ENCODE measurements at regions not wholly inside any gene's neighbourhood (a gene's known extent, or its start where the extent isn't known, plus 50 kb on each side); places are given as distances from the start of the nearest gene placed in this dataset.
"Not testable (repeated sequence)": the region's sequence is repeated elsewhere in the genome, so short reads cannot be mapped to it uniquely, and the experiment has no call there.

GRCh38 chr7:119596651-119597050, 676.3 kb upstream of the KCND2 start:
- DNase-seq (ENCODE audit: low spot score) = no peak

- no peak for DNase-seq (ENCODE audit: low spot score)
Observed at GRCh38 chr7:119606297-119606696, 666.7 kb upstream of the KCND2 start.

- DNase-seq (ENCODE audit: low spot score) = no peak
Observed at GRCh38 chr7:119620769-119621168, 652.2 kb upstream of the KCND2 start.

GRCh38 chr7:119623427-119623826, 649.5 kb upstream of the KCND2 start:
- no peak for DNase-seq (ENCODE audit: low spot score)

- no peak for DNase-seq (ENCODE audit: low spot score)
Observed at GRCh38 chr7:119630406-119630969, 642.5 kb upstream of the KCND2 start.

GRCh38 chr7:119633812-119634211, 639.2 kb upstream of the KCND2 start:
- not testable (repeated sequence) for DNase-seq (ENCODE audit: low spot score)

GRCh38 chr7:119640326-119640725, 632.6 kb upstream of the KCND2 start:
- DNase-seq (ENCODE audit: low spot score) = no peak

GRCh38 chr7:119640861-119641260, 632.1 kb upstream of the KCND2 start:
- no peak for DNase-seq (ENCODE audit: low spot score)

- no peak for DNase-seq (ENCODE audit: low spot score)
Observed at GRCh38 chr7:119643558-119643957, 629.4 kb upstream of the KCND2 start.

GRCh38 chr7:119647286-119647685, 625.7 kb upstream of the KCND2 start:
- no peak for DNase-seq (ENCODE audit: low spot score)

GRCh38 chr7:119648752-119649151, 624.2 kb upstream of the KCND2 start:
- not testable (repeated sequence) for DNase-seq (ENCODE audit: low spot score)

- no peak for DNase-seq (ENCODE audit: low spot score)
Observed at GRCh38 chr7:119660080-119660479, 612.9 kb upstream of the KCND2 start.

- no peak for DNase-seq (ENCODE audit: low spot score)
Observed at GRCh38 chr7:119664601-119665000, 608.4 kb upstream of the KCND2 start.

- DNase-seq (ENCODE audit: low spot score) = no peak
Observed at GRCh38 chr7:119665796-119666195, 607.2 kb upstream of the KCND2 start.

GRCh38 chr7:119681336-119681735, 591.6 kb upstream of the KCND2 start:
- DNase-seq (ENCODE audit: low spot score) = no peak

- DNase-seq (ENCODE audit: low spot score) = no peak
Observed at GRCh38 chr7:119684763-119685162, 588.2 kb upstream of the KCND2 start.

GRCh38 chr7:119685906-119686305, 587.1 kb upstream of the KCND2 start:
- no peak for DNase-seq (ENCODE audit: low spot score)

- no peak for DNase-seq (ENCODE audit: low spot score)
Observed at GRCh38 chr7:119688831-119689230, 584.1 kb upstream of the KCND2 start.

GRCh38 chr7:119692541-119692940, 580.4 kb upstream of the KCND2 start:
- DNase-seq (ENCODE audit: low spot score) = no peak

- DNase-seq (ENCODE audit: low spot score) = no peak
Observed at GRCh38 chr7:119694506-119694905, 578.5 kb upstream of the KCND2 start.

GRCh38 chr7:119696336-119696735, 576.6 kb upstream of the KCND2 start:
- no peak for DNase-seq (ENCODE audit: low spot score)

- no peak for DNase-seq (ENCODE audit: low spot score)
Observed at GRCh38 chr7:119703895-119704294, 569.1 kb upstream of the KCND2 start.

- no peak for DNase-seq (ENCODE audit: low spot score)
Observed at GRCh38 chr7:119706608-119707007, 566.4 kb upstream of the KCND2 start.

- no peak for DNase-seq (ENCODE audit: low spot score)
Observed at GRCh38 chr7:119708891-119709290, 564.1 kb upstream of the KCND2 start.

GRCh38 chr7:119711104-119711503, 561.9 kb upstream of the KCND2 start:
- DNase-seq (ENCODE audit: low spot score) = no peak
